ENCODE measurements at regions not wholly inside any gene's neighbourhood (a gene's known extent, or its start where the extent isn't known, plus 50 kb on each side); places are given as distances from the start of the nearest gene placed in this dataset.

GRCh38 chr4:81988178-81988577, 385.6 kb downstream of the HNRNPD start:
- no peak for TF ChIP-seq TAF1 (IDR thresholded peaks at IDR 0.05; ENCODE audit: borderline replicate concordance, insufficient read depth, low read length)
- no peak for TF ChIP-seq FOXP2 (optimal IDR thresholded peaks at IDR 0.05; ENCODE audit: borderline replicate concordance, extremely low read depth, extremely low read length, insufficient read depth)
- TF ChIP-seq REST (IDR thresholded peaks at IDR 0.05; ENCODE audit: insufficient read depth in 1 of 2, low read depth in 2 of 2, low read length in 2 of 2) = no peak
- no peak for TF ChIP-seq SIN3A (IDR thresholded peaks at IDR 0.05; ENCODE audit: borderline replicate concordance, insufficient read depth, low read length)
- no peak for TF ChIP-seq POLR2AphosphoS5 (IDR thresholded peaks at IDR 0.05; ENCODE audit: low read depth, low read length)

- no peak for TF ChIP-seq FOXP2 (optimal IDR thresholded peaks at IDR 0.05; ENCODE audit: borderline replicate concordance, extremely low read depth, extremely low read length, insufficient read depth)
- TF ChIP-seq TAF1 (IDR thresholded peaks at IDR 0.05; ENCODE audit: borderline replicate concordance, insufficient read depth, low read length) = no peak
- TF ChIP-seq SIN3A (IDR thresholded peaks at IDR 0.05; ENCODE audit: borderline replicate concordance, insufficient read depth, low read length) = no peak
Observed at GRCh38 chr4:81984746-81985145, 389.0 kb downstream of the HNRNPD start.

GRCh38 chr4:81982846-81983540, 390.8 kb downstream of the HNRNPD start:
- TF ChIP-seq FOXP2 (optimal IDR thresholded peaks at IDR 0.05; ENCODE audit: borderline replicate concordance, extremely low read depth, extremely low read length, insufficient read depth) = no peak
- TF ChIP-seq TAF1 (IDR thresholded peaks at IDR 0.05; ENCODE audit: borderline replicate concordance, insufficient read depth, low read length) = no peak
- no peak for TF ChIP-seq POLR2AphosphoS5 (IDR thresholded peaks at IDR 0.05; ENCODE audit: low read depth, low read length)
- TF ChIP-seq SIN3A (IDR thresholded peaks at IDR 0.05; ENCODE audit: borderline replicate concordance, insufficient read depth, low read length) = no peak
- no peak for TF ChIP-seq REST (IDR thresholded peaks at IDR 0.05; ENCODE audit: insufficient read depth in 1 of 2, low read depth in 2 of 2, low read length in 2 of 2)

- TF ChIP-seq REST (IDR thresholded peaks at IDR 0.05; ENCODE audit: insufficient read depth in 1 of 2, low read depth in 2 of 2, low read length in 2 of 2) (no peak), TAF1 (IDR thresholded peaks at IDR 0.05; ENCODE audit: borderline replicate concordance, insufficient read depth, low read length) (no peak), FOXP2 (optimal IDR thresholded peaks at IDR 0.05; ENCODE audit: borderline replicate concordance, extremely low read depth, extremely low read length, insufficient read depth) (no peak), SIN3A (IDR thresholded peaks at IDR 0.05; ENCODE audit: borderline replicate concordance, insufficient read depth, low read length) (no peak), POLR2AphosphoS5 (IDR thresholded peaks at IDR 0.05; ENCODE audit: low read depth, low read length) (no peak)
Observed at GRCh38 chr4:81981218-81981617, 392.6 kb downstream of the HNRNPD start.

GRCh38 chr4:81974523-81974922, 399.3 kb downstream of the HNRNPD start:
- no peak for TF ChIP-seq POLR2AphosphoS5 (IDR thresholded peaks at IDR 0.05; ENCODE audit: low read depth, low read length)

GRCh38 chr4:81971637-81972381, 402.0 kb downstream of the HNRNPD start:
- TF ChIP-seq TAF1 (IDR thresholded peaks at IDR 0.05; ENCODE audit: borderline replicate concordance, insufficient read depth, low read length) = no peak
- TF ChIP-seq FOXP2 (optimal IDR thresholded peaks at IDR 0.05; ENCODE audit: borderline replicate concordance, extremely low read depth, extremely low read length, insufficient read depth) = no peak
- TF ChIP-seq SIN3A (IDR thresholded peaks at IDR 0.05; ENCODE audit: borderline replicate concordance, insufficient read depth, low read length) = no peak
- no peak for TF ChIP-seq REST (IDR thresholded peaks at IDR 0.05; ENCODE audit: insufficient read depth in 1 of 2, low read depth in 2 of 2, low read length in 2 of 2)
- TF ChIP-seq POLR2AphosphoS5 (IDR thresholded peaks at IDR 0.05; ENCODE audit: low read depth, low read length) = no peak
